T-helper 2 cell treated with Interferon-gamma antibody and Interleukin-4, amounts not matched to agents 5 μg/mL and 100 μg/mL, for 36 hours (primary cell): ENCODE measurements at regions not wholly inside any gene's neighbourhood (a gene's known extent, or its start where the extent isn't known, plus 50 kb on each side); places are given as distances from the start of the nearest gene placed in this dataset.

Experiments used
- DNase-seq: peaks from one replicate; pipeline ENCODE4 v3.0.0; 2021; ENCODE audit warnings: low spot score
- H3K27ac Mint-ChIP-seq: one replicate; pipeline ENCODE4 v1.8.0; 2021; ENCODE audit warnings: mild to moderate bottlenecking, mixed read lengths
- H3K27me3 Mint-ChIP-seq: one replicate; pipeline ENCODE4 v1.8.0; 2021; ENCODE audit warnings: low read depth, mixed read lengths
- H3K36me3 Mint-ChIP-seq: one replicate; pipeline ENCODE4 v1.8.0; 2021; ENCODE audit warnings: low read depth, mixed read lengths
- H3K4me1 Mint-ChIP-seq: one replicate; pipeline ENCODE4 v1.8.0; 2021; ENCODE audit warnings: low read depth, mixed read lengths
- H3K4me3 Mint-ChIP-seq: one replicate; pipeline ENCODE4 v1.8.0; 2022; ENCODE audit warnings: mild to moderate bottlenecking, moderate library complexity, mixed read lengths
- H3K9me3 Mint-ChIP-seq: one replicate; pipeline ENCODE4 v1.8.0; 2021; ENCODE audit warnings: mixed read lengths

GRCh38 chr5:7955476-7955875 is 86.5 kb downstream of the MTRR start:
- H3K27me3 Mint-ChIP-seq: no peaks in the 10 kb centered on the region
- H3K36me3 Mint-ChIP-seq: no peaks in the 10 kb centered on the region
- H3K27ac Mint-ChIP-seq: no peak overlapping the region
- H3K4me3 Mint-ChIP-seq: no peak overlapping the region
- no peak for DNase-seq
- H3K9me3 Mint-ChIP-seq: no peaks in the 10 kb centered on the region
- no peaks in the 10 kb centered on the region for H3K4me1 Mint-ChIP-seq

- no peaks in the 10 kb centered on the region for H3K36me3 Mint-ChIP-seq
- no peaks in the 10 kb centered on the region for H3K9me3 Mint-ChIP-seq
- H3K27me3 Mint-ChIP-seq: no peaks in the 10 kb centered on the region
- H3K27ac Mint-ChIP-seq: no peak overlapping the region
- H3K4me3 Mint-ChIP-seq: no peak overlapping the region
- no peaks in the 10 kb centered on the region for H3K4me1 Mint-ChIP-seq
- no peak for DNase-seq
These were observed 88.4 kb downstream of the MTRR start for GRCh38 chr5:7957329-7957728.

GRCh38 chr5:7960142-7960541 is 91.2 kb downstream of the MTRR start:
- Mint-ChIP-seq H3K27me3 (no peaks in the 10 kb centered on the region), H3K27ac (no peak overlapping the region), H3K4me1 (no peaks in the 10 kb centered on the region), H3K9me3 (no peaks in the 10 kb centered on the region), H3K4me3 (no peak overlapping the region), H3K36me3 (no peaks in the 10 kb centered on the region)
- DNase-seq: no peak

- no peak overlapping the region for H3K27ac Mint-ChIP-seq
- no peaks in the 10 kb centered on the region for H3K36me3 Mint-ChIP-seq
- no peaks in the 10 kb centered on the region for H3K4me1 Mint-ChIP-seq
- no peak overlapping the region for H3K4me3 Mint-ChIP-seq
- no peaks in the 10 kb centered on the region for H3K9me3 Mint-ChIP-seq
- no peak for DNase-seq
- no peaks in the 10 kb centered on the region for H3K27me3 Mint-ChIP-seq
These were observed 92.6 kb downstream of the MTRR start for GRCh38 chr5:7961540-7961939.

GRCh38 chr5:7970816-7971215 is 101.9 kb downstream of the MTRR start:
- no peak overlapping the region for H3K27ac Mint-ChIP-seq
- H3K27me3 Mint-ChIP-seq: no peaks in the 10 kb centered on the region

GRCh38 chr5:7976411-7977190 is 107.7 kb downstream of the MTRR start:
- Mint-ChIP-seq H3K27ac (no peak overlapping the region), H3K27me3 (no peaks in the 10 kb centered on the region), H3K4me1 (no peaks in the 10 kb centered on the region), H3K36me3 (no peaks in the 10 kb centered on the region), H3K9me3 (no peaks in the 10 kb centered on the region), H3K4me3 (no peak overlapping the region)
- DNase-seq: no peak

More at GRCh38 chr5:7970816-7971215, 101.9 kb downstream of the MTRR start:
- no peaks in the 10 kb centered on the region for H3K36me3 Mint-ChIP-seq
- H3K4me1 Mint-ChIP-seq: no peaks in the 10 kb centered on the region
- no peak for DNase-seq
- H3K9me3 Mint-ChIP-seq: no peaks in the 10 kb centered on the region
- no peak overlapping the region for H3K4me3 Mint-ChIP-seq

GRCh38 chr5:7978114-7978513 is 109.2 kb downstream of the MTRR start:
- no peak overlapping the region for H3K4me3 Mint-ChIP-seq
- H3K27ac Mint-ChIP-seq: no peak overlapping the region
- no peaks in the 10 kb centered on the region for H3K4me1 Mint-ChIP-seq
- no peaks in the 10 kb centered on the region for H3K9me3 Mint-ChIP-seq
- no peaks in the 10 kb centered on the region for H3K27me3 Mint-ChIP-seq
- no peak for DNase-seq
- H3K36me3 Mint-ChIP-seq: no peaks in the 10 kb centered on the region

GRCh38 chr5:7978991-7979390 is 110.0 kb downstream of the MTRR start:
- H3K27me3 Mint-ChIP-seq: no peaks in the 10 kb centered on the region
- no peaks in the 10 kb centered on the region for H3K4me1 Mint-ChIP-seq
- no peaks in the 10 kb centered on the region for H3K36me3 Mint-ChIP-seq
- DNase-seq: no peak
- no peak overlapping the region for H3K4me3 Mint-ChIP-seq
- H3K9me3 Mint-ChIP-seq: no peaks in the 10 kb centered on the region
- no peak overlapping the region for H3K27ac Mint-ChIP-seq

- Mint-ChIP-seq H3K27ac (no peak overlapping the region), H3K36me3 (no peaks in the 10 kb centered on the region), H3K4me1 (no peaks in the 10 kb centered on the region), H3K4me3 (no peak overlapping the region), H3K9me3 (no peaks in the 10 kb centered on the region), H3K27me3 (no peaks in the 10 kb centered on the region)
- DNase-seq: no peak
These were observed 111.9 kb downstream of the MTRR start for GRCh38 chr5:7980881-7981280.

GRCh38 chr5:7983433-7983832 is 114.5 kb downstream of the MTRR start:
- Mint-ChIP-seq H3K36me3 (no peaks in the 10 kb centered on the region), H3K4me3 (no peak overlapping the region), H3K9me3 (no peaks in the 10 kb centered on the region), H3K4me1 (no peaks in the 10 kb centered on the region), H3K27ac (no peak overlapping the region), H3K27me3 (no peaks in the 10 kb centered on the region)
- no peak for DNase-seq

GRCh38 chr5:7991125-7991821 is 122.3 kb downstream of the MTRR start:
- DNase-seq: no peak
- Mint-ChIP-seq H3K4me3 (no peak overlapping the region), H3K27me3 (no peaks in the 10 kb centered on the region), H3K27ac (no peak overlapping the region), H3K9me3 (no peaks in the 10 kb centered on the region), H3K36me3 (no peaks in the 10 kb centered on the region), H3K4me1 (no peaks in the 10 kb centered on the region)

- no peaks in the 10 kb centered on the region for H3K9me3 Mint-ChIP-seq
These were observed 126.8 kb downstream of the MTRR start for GRCh38 chr5:7995688-7996294.

GRCh38 chr5:8005416-8005815 is 136.5 kb downstream of the MTRR start:
- DNase-seq: no peak
- no peak overlapping the region for H3K4me3 Mint-ChIP-seq
- H3K27me3 Mint-ChIP-seq: no peaks in the 10 kb centered on the region
- no peaks in the 10 kb centered on the region for H3K4me1 Mint-ChIP-seq
- H3K9me3 Mint-ChIP-seq: no peaks in the 10 kb centered on the region
- H3K27ac Mint-ChIP-seq: no peak overlapping the region
- no peaks in the 10 kb centered on the region for H3K36me3 Mint-ChIP-seq

More at GRCh38 chr5:7995688-7996294, 126.8 kb downstream of the MTRR start:
- Mint-ChIP-seq H3K4me1 (no peaks in the 10 kb centered on the region), H3K27me3 (no peaks in the 10 kb centered on the region), H3K27ac (no peak overlapping the region), H3K4me3 (no peak overlapping the region), H3K36me3 (no peaks in the 10 kb centered on the region)
- no peak for DNase-seq
